ENCODE measurements at regions not wholly inside any gene's neighbourhood (a gene's known extent, or its start where the extent isn't known, plus 50 kb on each side); places are given as distances from the start of the nearest gene placed in this dataset.

DNA sequence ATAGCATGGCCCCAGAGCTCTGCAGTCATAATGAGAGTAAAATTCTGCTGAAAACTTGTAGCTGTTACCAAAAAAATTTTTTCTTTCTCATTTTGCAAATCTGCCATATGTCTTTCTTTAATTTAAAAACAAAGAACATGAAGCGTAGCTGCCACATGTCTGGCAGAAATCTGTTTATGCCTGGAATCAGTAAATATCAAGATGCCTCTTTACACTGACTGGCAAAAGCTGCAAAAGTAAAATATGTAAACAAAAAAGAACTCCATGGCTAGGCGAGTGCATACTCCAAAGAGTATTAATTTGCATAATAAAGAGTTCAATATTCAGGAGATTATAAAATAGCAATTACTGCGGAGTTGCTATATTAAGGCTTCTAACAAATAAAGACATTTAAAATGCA, 130.9 kb upstream of the SP8 start:
- H3K79me1 ChIP-seq (ENCODE audit: low read depth in 1 of 2, low read length in 2 of 2): no peaks in the 10 kb centered on the region
- no peak overlapping the region for H2AK5ac ChIP-seq (ENCODE audit: low read depth, low read length)
- no peak overlapping the region for H4K91ac ChIP-seq (ENCODE audit: insufficient read depth, low read depth, low read length)
- no peak overlapping the region for H2BK15ac ChIP-seq (ENCODE audit: low read depth, low read length)
- no peaks in the 10 kb centered on the region for H3K27me3 ChIP-seq (ENCODE audit: control insufficient read depth, insufficient read depth, low read length)
- H4K20me1 ChIP-seq (ENCODE audit: insufficient read depth, low read length): no peaks in the 10 kb centered on the region
- H3K4ac ChIP-seq (ENCODE audit: low read depth, low read length): no peak overlapping the region
- intact Hi-C loops (cut with micrococcal nuclease) (no loop called here), in situ Hi-C loops (cut with MboI; ENCODE audit: low sequenced_read_pairs) (no loop called here), dilution Hi-C loops (cut with HindIII; ENCODE audit: low sequenced_read_pairs, unreplicated experiment) (no loop called here)
- peaks cover 7% of the 10 kb centered on the region for H3K9me3 ChIP-seq (ENCODE audit: control insufficient read depth, insufficient read depth, low read length)
- TF ChIP-seq, protein P1, sequence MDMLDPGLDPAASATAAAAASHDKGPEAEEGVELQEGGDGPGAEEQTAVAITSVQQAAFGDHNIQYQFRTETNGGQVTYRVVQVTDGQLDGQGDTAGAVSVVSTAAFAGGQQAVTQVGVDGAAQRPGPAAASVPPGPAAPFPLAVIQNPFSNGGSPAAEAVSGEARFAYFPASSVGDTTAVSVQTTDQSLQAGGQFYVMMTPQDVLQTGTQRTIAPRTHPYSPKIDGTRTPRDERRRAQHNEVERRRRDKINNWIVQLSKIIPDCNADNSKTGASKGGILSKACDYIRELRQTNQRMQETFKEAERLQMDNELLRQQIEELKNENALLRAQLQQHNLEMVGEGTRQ (IDR thresholded peaks at IDR 0.05; ENCODE audit: low read depth, low read length): no peak
- TF ChIP-seq MAFK (IDR thresholded peaks at IDR 0.05; ENCODE audit: low read depth, low read length) (no peak), ELK1 (IDR thresholded peaks at IDR 0.05; ENCODE audit: borderline replicate concordance, low read depth, low read length) (no peak), BHLHE40 (IDR thresholded peaks at IDR 0.05; ENCODE audit: low read depth, low read length) (no peak), CEBPB (IDR thresholded peaks at IDR 0.05; ENCODE audit: low read depth, low read length) (no peak), RFX5 (IDR thresholded peaks at IDR 0.05; ENCODE audit: low read depth, low read length) (no peak)
- TF ChIP-seq, protein P2, sequence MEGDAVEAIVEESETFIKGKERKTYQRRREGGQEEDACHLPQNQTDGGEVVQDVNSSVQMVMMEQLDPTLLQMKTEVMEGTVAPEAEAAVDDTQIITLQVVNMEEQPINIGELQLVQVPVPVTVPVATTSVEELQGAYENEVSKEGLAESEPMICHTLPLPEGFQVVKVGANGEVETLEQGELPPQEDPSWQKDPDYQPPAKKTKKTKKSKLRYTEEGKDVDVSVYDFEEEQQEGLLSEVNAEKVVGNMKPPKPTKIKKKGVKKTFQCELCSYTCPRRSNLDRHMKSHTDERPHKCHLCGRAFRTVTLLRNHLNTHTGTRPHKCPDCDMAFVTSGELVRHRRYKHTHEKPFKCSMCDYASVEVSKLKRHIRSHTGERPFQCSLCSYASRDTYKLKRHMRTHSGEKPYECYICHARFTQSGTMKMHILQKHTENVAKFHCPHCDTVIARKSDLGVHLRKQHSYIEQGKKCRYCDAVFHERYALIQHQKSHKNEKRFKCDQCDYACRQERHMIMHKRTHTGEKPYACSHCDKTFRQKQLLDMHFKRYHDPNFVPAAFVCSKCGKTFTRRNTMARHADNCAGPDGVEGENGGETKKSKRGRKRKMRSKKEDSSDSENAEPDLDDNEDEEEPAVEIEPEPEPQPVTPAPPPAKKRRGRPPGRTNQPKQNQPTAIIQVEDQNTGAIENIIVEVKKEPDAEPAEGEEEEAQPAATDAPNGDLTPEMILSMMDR (conservative IDR thresholded peaks at IDR 0.05; ENCODE audit: low read depth, low read length): no peak
- H3K4me2 ChIP-seq (ENCODE audit: low read depth, low read length): no peak overlapping the region
- no peak overlapping the region for H3K4me3 ChIP-seq (ENCODE audit: insufficient read depth, low read depth, low read length)
- no peak overlapping the region for H3K56ac ChIP-seq (ENCODE audit: extremely low read depth, insufficient read depth, low read length)
- H3K18ac ChIP-seq (ENCODE audit: low read depth, low read length): no peak overlapping the region
- H4K8ac ChIP-seq (ENCODE audit: low read depth in 2 of 2, low read length in 2 of 2): no peak overlapping the region
- no CpG with 5 or more reads among the region's 3 CpGs for WGBS, 2 experiments (ENCODE audit: extremely low coverage in 2 of 2, insufficient read length in 1 of 2)
- no peaks in the 10 kb centered on the region for H3K9me1 ChIP-seq (ENCODE audit: insufficient read depth, low read length)
- DNase-seq (no peak), ATAC-seq (ENCODE audit: low read depth) (no peak)
- H2BK20ac ChIP-seq (ENCODE audit: low read depth, low read length): no peak overlapping the region
- no peak overlapping the region for H3K14ac ChIP-seq (replicated peaks; ENCODE audit: low read depth, low read length)
- H3K27ac ChIP-seq (ENCODE audit: insufficient read depth, low read length): no peak overlapping the region
- no peak overlapping the region for H3K23ac ChIP-seq (ENCODE audit: low read depth, low read length)
- no peak overlapping the region for H2AK9ac ChIP-seq (replicated peaks; ENCODE audit: low read depth, low read length, poor library complexity)
- ChIA-PET POLR2A (ENCODE audit: unreplicated experiment) (no interaction called here), CTCF (no interaction called here)
- no TSS peak for BruUV-seq (replicated peaks)
- H3K9ac ChIP-seq (ENCODE audit: low read depth, low read length): no peak overlapping the region
- no peaks in the 10 kb centered on the region for H3K4me1 ChIP-seq (ENCODE audit: control insufficient read depth, insufficient read depth, low read length)
- H2BK120ac ChIP-seq (ENCODE audit: low read depth, low read length): no peak overlapping the region
- H2AFZ ChIP-seq (replicated peaks; ENCODE audit: low read length, poor library complexity): no peak overlapping the region
- H3K36me3 ChIP-seq (ENCODE audit: control insufficient read depth, insufficient read depth, low read length): no peaks in the 10 kb centered on the region
- H4K5ac ChIP-seq (ENCODE audit: low read depth, low read length): no peak overlapping the region
- no peak overlapping the region for H2BK5ac ChIP-seq (ENCODE audit: low read depth, low read length, poor library complexity, severe bottlenecking)
